K562 (cell line): ENCODE measurements at regions not wholly inside any gene's neighbourhood (a gene's known extent, or its start where the extent isn't known, plus 50 kb on each side); places are given as distances from the start of the nearest gene placed in this dataset.

Experiments used
- ATAC-seq: fragments of 200-7000 bp; cut with Tn5 transposase; 3 replicates; pipeline ENCODE4 v1.9.1; 2020; ENCODE audit warnings: moderate library complexity
- BruUV-seq: library from RNA; stranded (reverse); fragments of 400-500 nt; replicated peaks from 2 replicates; lab custom pipeline; 2021; lab: Mats Ljungman, UMichigan
- CTCF ChIA-PET: fragments of 300-600 bp; formaldehyde crosslinking; extraction: SDS; loops from one replicate; lab custom pipeline; 2021; ENCODE audit warnings: low intra/inter-chr PET ratio; lab: Yijun Ruan, JAX
- POLR2A ChIA-PET: fragments of 300-600, 350-650 bp; sonication (Branson Sonifier 250); formaldehyde crosslinking; extraction: SDS; loops from one replicate; lab custom pipeline; 2021; ENCODE audit warnings: antibody characterized with exemption, inconsistent platforms; lab: Yijun Ruan, JAX
- DNase-seq, 4 experiments: peaks; one replicate each; pipeline versions ENCODE4 v3.0.0 to v3.0.0-alpha.2; 2011 to 2018; ENCODE audit warnings: low spot score in 3 of 4, mixed read lengths in 3 of 4; ENCODE audit errors: extremely low read depth in 1 of 4
- FAIRE-seq: peaks from 2 replicates; lab custom pipeline; 2011; peaks lifted over from hg19 to GRCh38; lab: Jason Lieb, UNC
- H2AFZ ChIP-seq: 2 replicates; pipeline ENCODE4 v1.6.0; 2011; ENCODE audit warnings: low read depth, low read length, control low read depth, inconsistent platforms
- H3K27ac ChIP-seq: fragments of 200-600 bp; 3 replicates; pipeline ENCODE4 v1.8.0; 2011; ENCODE audit warnings: low read depth, mild to moderate bottlenecking, control low read depth, inconsistent platforms, low read length, moderate library complexity, mixed read lengths; ENCODE audit errors: extremely low read depth
- H3K27me3 ChIP-seq, 2 experiments: fragments of 300-600 bp in 1 of 2; 2 replicates in 1 of 2; 3 replicates in 1 of 2; pipeline versions ENCODE4 v1.6.0 to v1.8.0; 2011; ENCODE audit warnings: inconsistent platforms in 2 of 2, low read length in 2 of 2, mild to moderate bottlenecking in 1 of 2, mixed read lengths in 1 of 2, moderate library complexity in 1 of 2; ENCODE audit not compliant: control insufficient read depth in 2 of 2, insufficient read depth in 2 of 2
- H3K36me3 ChIP-seq: fragments of 300-600 bp; 3 replicates; pipeline ENCODE4 v1.8.0; 2011; ENCODE audit warnings: mild to moderate bottlenecking, low read length, inconsistent platforms; ENCODE audit not compliant: control insufficient read depth, insufficient read depth
- H3K4me1 ChIP-seq, 2 experiments: fragments of 200-600 bp in 1 of 2; replicated peaks in 1 of 2; 2 replicates in 1 of 2; 3 replicates in 1 of 2; pipeline versions ENCODE4 v1.5.1 to v1.8.0; 2011; ENCODE audit warnings: inconsistent platforms in 2 of 2, low read length in 2 of 2, mild to moderate bottlenecking in 1 of 2, mixed read lengths in 1 of 2, moderate library complexity in 1 of 2; ENCODE audit not compliant: control insufficient read depth in 2 of 2, insufficient read depth in 2 of 2
- H3K4me2 ChIP-seq: 2 replicates; pipeline ENCODE4 v1.6.1; 2011; ENCODE audit warnings: low read length, control low read depth, inconsistent platforms, mixed read lengths; ENCODE audit not compliant: insufficient read depth
- H3K4me3 ChIP-seq: fragments of 200-600 bp; sonication (generic), shearing (Covaris generic); 2 replicates; pipeline ENCODE4 v1.5.1; 2016; ENCODE audit warnings: control low read depth, inconsistent platforms
- H3K79me2 ChIP-seq: fragments of 200-600 bp; 3 replicates; pipeline ENCODE4 v1.8.0; 2011; ENCODE audit warnings: low read length, inconsistent platforms; ENCODE audit not compliant: control insufficient read depth, insufficient read depth
- H3K9ac ChIP-seq, 2 experiments: 2 replicates each; pipeline versions ENCODE4 v1.6.0 to v1.6.1; 2011; ENCODE audit warnings: low read depth in 2 of 2, low read length in 2 of 2, control low read depth in 1 of 2, inconsistent platforms in 1 of 2, mild to moderate bottlenecking in 1 of 2, mixed read lengths in 1 of 2; ENCODE audit not compliant: insufficient read depth in 1 of 2
- H3K9me1 ChIP-seq: one replicate; pipeline ENCODE4 v1.6.0; 2011; ENCODE audit warnings: inconsistent platforms, mild to moderate bottlenecking, low read length, moderate library complexity; ENCODE audit not compliant: control insufficient read depth, insufficient read depth
- H3K9me3 ChIP-seq: replicated peaks from 2 replicates; pipeline ENCODE4 v1.5.1; 2011; ENCODE audit warnings: low read depth, low read length, inconsistent platforms; ENCODE audit not compliant: control insufficient read depth, insufficient read depth
- H4K20me1 ChIP-seq: replicated peaks from 2 replicates; pipeline ENCODE4 v1.6.1; 2011; ENCODE audit warnings: low read length, inconsistent platforms, mixed read lengths; ENCODE audit not compliant: control insufficient read depth, insufficient read depth
- COPS2 ChIP-seq: fragments of 450-650 bp; conservative IDR thresholded peaks from 2 replicates; pipeline ENCODE4 v1.6.1; 2016; ENCODE audit warnings: mild to moderate bottlenecking, moderate library complexity
- EWSR1 ChIP-seq: fragments of 450-650 bp; IDR thresholded peaks from 2 replicates; pipeline ENCODE4 v1.6.1; 2018; ENCODE audit warnings: borderline replicate concordance, mild to moderate bottlenecking, low read depth, moderate library complexity; ENCODE audit not compliant: partially characterized antibody
- FOXA3 ChIP-seq, 2 experiments: fragments of 450-650 bp in 1 of 2; sonication (generic) in 1 of 2; formaldehyde crosslinking; IDR thresholded peaks in 1 of 2; conservative IDR thresholded peaks in 1 of 2; 2 replicates each; pipeline versions ENCODE4 v1.4.0 to v1.8.0; 2020 to 2022; ENCODE audit warnings: mild to moderate bottlenecking in 2 of 2, missing genetic modification reagents in 1 of 2
- FOXJ2 ChIP-seq: fragments of 200-800 bp; sonication (Bioruptor generic); IDR thresholded peaks from 2 replicates; pipeline ENCODE4 v1.6.1; 2016; ENCODE audit warnings: missing genetic modification characterization, missing compliant biosample characterization
- FOXK1 ChIP-seq: sonication (generic); formaldehyde crosslinking; IDR thresholded peaks from 2 replicates; pipeline ENCODE4 v1.8.0; 2022; ENCODE audit warnings: missing genetic modification reagents, mild to moderate bottlenecking, borderline replicate concordance
- GTF2F1 ChIP-seq: IDR thresholded peaks from 2 replicates; pipeline ENCODE4 v1.6.1; 2011; ENCODE audit warnings: low read depth, low read length, improper control_type of control experiment
- MTA2 ChIP-seq: fragments of 450-650 bp; IDR thresholded peaks from 2 replicates; pipeline ENCODE4 v1.6.1; 2016; ENCODE audit warnings: low read depth
- NR4A1 ChIP-seq, 2 experiments: fragments of 250-450 bp in 1 of 2; fragments of 450-650 bp in 1 of 2; sonication (Bioruptor Pico) in 1 of 2; IDR thresholded peaks; 2 replicates each; pipeline versions ENCODE4 v1.4.0 to v1.6.1; 2016 to 2020; ENCODE audit warnings: mild to moderate bottlenecking in 2 of 2, missing compliant biosample characterization in 1 of 2, missing genetic modification characterization in 1 of 2, moderate library complexity in 1 of 2
- RBBP5 ChIP-seq: fragments of 200-600 bp; sonication (generic); IDR thresholded peaks from 2 replicates; pipeline ENCODE4 v1.6.1; 2012; ENCODE audit warnings: borderline replicate concordance, mild to moderate bottlenecking, low read length, control low read depth, inconsistent platforms; ENCODE audit not compliant: insufficient read depth, poor library complexity, severe bottlenecking
- SPI1 ChIP-seq: IDR thresholded peaks from 2 replicates; pipeline ENCODE4 v1.6.1; 2011; ENCODE audit warnings: low read depth, low read length, control low read depth, borderline replicate concordance
- TFAM ChIP-seq: fragments of 250-450 bp; sonication (Bioruptor Pico); conservative IDR thresholded peaks from 2 replicates; pipeline ENCODE4 v1.5.0; 2021; ENCODE audit warnings: mild to moderate bottlenecking, moderate library complexity
- XRCC3 ChIP-seq: fragments of 450-650 bp; IDR thresholded peaks from 2 replicates; pipeline ENCODE4 v1.6.1; 2017; ENCODE audit warnings: mild to moderate bottlenecking, moderate library complexity
- XRCC4 ChIP-seq: IDR thresholded peaks from one replicate; pipeline ENCODE4 v1.6.1; 2011; ENCODE audit not compliant: insufficient read depth, insufficient read length; ENCODE audit errors: extremely low read depth
- ZBTB43 ChIP-seq: sonication (generic); formaldehyde crosslinking; IDR thresholded peaks from 2 replicates; pipeline ENCODE4 v1.8.0; 2023; ENCODE audit warnings: mild to moderate bottlenecking, missing genetic modification reagents
- ZC3H4 ChIP-seq: sonication (generic); formaldehyde crosslinking; IDR thresholded peaks from 2 replicates; pipeline ENCODE4 v1.9.0; 2021; ENCODE audit warnings: missing genetic modification reagents, borderline replicate concordance
- ZNF133 ChIP-seq: fragments of 250-450 bp; sonication (Bioruptor Pico); IDR thresholded peaks from 2 replicates; pipeline ENCODE4 v1.4.0; 2020; ENCODE audit warnings: mild to moderate bottlenecking
- WGBS: fragments of 100-300 bp; shearing (Covaris generic); methylation state at CpG from one replicate; pipeline ENCODE4 v1.1.6; 2016; ENCODE audit warnings: low coverage, mixed read lengths; ENCODE audit not compliant: insufficient coverage; ENCODE audit errors: missing lambda C conversion rate; 5-methylcytosine and 5-hydroxymethylcytosine counted together
- in situ Hi-C: fragments of 300-500 bp; cut with MboI; formaldehyde crosslinking; loops from 4 replicates; pipeline ENCODE4 v1.15.0; 2018; ENCODE audit warnings: inconsistent platforms, mixed read lengths
- intact Hi-C: fragments of 100-400 bp; cut with micrococcal nuclease; formaldehyde crosslinking; loops from 2 replicates; pipeline ENCODE4 v1.14.2; 2022

GRCh38 chr16:87096746-87097333, 220.4 kb downstream of the C16orf95 start:
- Histone ChIP-seq H3K9me3 (no peaks in the 10 kb centered on the region), H3K4me3 (no peak overlapping the region), H3K36me3 (no peaks in the 10 kb centered on the region), H3K4me2 (no peak overlapping the region), H3K9ac (no peak overlapping the region), H3K4me1 (no peaks in the 10 kb centered on the region), H4K20me1 (peaks cover 4% of the 10 kb centered on the region; the same call in 1 of the 2 replicates), H3K9me1 (peaks cover 3% of the 10 kb centered on the region), H3K79me2 (no peaks in the 10 kb centered on the region), H2AFZ (no peak overlapping the region), H3K27me3 (peaks cover 12 to 65% of the 10 kb centered on the region in 2 experiments; a peak in 4 of 5 replicates), H3K27ac (no peak overlapping the region)
- DNase-seq (no peak), ATAC-seq (no peak), FAIRE-seq (no peak)
- CTCF ChIA-PET, result no interaction called here
- intact Hi-C loops (no loop called here), in situ Hi-C loops (no loop called here)
- 20% methylated on average over 11 of the region's 11 CpGs for WGBS
- POLR2A ChIA-PET, result no interaction called here
- no TSS peak for BruUV-seq
- TF ChIP-seq ZC3H4 (no peak), MTA2 (no peak), EWSR1 (no peak), FOXA3 (CRISPR knock-in tag; conservative IDR thresholded peaks at IDR 0.05 in 1 of 2, IDR thresholded peaks at IDR 0.05 in 1 of 2) (no peak), COPS2 (no peak), XRCC4 (no peak), FOXK1 (CRISPR knock-in tag) (no peak), TFAM (CRISPR knock-in tag) (no peak), ZBTB43 (no peak), SPI1 (no peak), ZNF133 (CRISPR knock-in tag) (no peak), FOXJ2 (no peak), RBBP5 (no peak), NR4A1 (CRISPR knock-in tag; IDR thresholded peaks at IDR 0.05) (no peak), NR4A1 (tag; IDR thresholded peaks at IDR 0.05) (no peak), XRCC3 (no peak), GTF2F1 (no peak)
